Tibial artery (tissue), 4 donors: ENCODE measurements at regions not wholly inside any gene's neighbourhood (a gene's known extent, or its start where the extent isn't known, plus 50 kb on each side); places are given as distances from the start of the nearest gene placed in this dataset.

Experiments
- DNase-seq, 2 donors: peaks; one replicate each; pipeline ENCODE4 v3.0.0-alpha.2; 2019
- H3K27ac ChIP-seq, 2 donors: fragments of 200-600 bp; sonication (generic) in 1 of 2; 1 replicate in 1 of 2; 2 replicates in 1 of 2; pipeline ENCODE4 v1.5.1; 2018 to 2019; ENCODE audit warnings: mild to moderate bottlenecking in 1 of 2
- H3K27me3 ChIP-seq, 2 donors: fragments of 200-600 bp; sonication (generic) in 1 of 2; one replicate each; pipeline versions ENCODE4 v1.5.1 to v1.6.0; 2016 to 2019
- H3K36me3 ChIP-seq, 3 donors: fragments of 200-600 bp; sonication (generic) in 2 of 3; one replicate each; pipeline ENCODE4 v1.5.1; 2016 to 2019; ENCODE audit warnings: mild to moderate bottlenecking in 2 of 3
- H3K4me1 ChIP-seq, 4 donors: fragments of 200-600 bp; sonication (generic) in 2 of 4; 1 replicate in 3 of 4; 2 replicates in 1 of 4; pipeline ENCODE4 v1.5.1; 2016 to 2019
- H3K4me3 ChIP-seq, 2 donors: fragments of 200-600 bp; sonication (generic) in 1 of 2; 1 replicate in 1 of 2; 2 replicates in 1 of 2; pipeline ENCODE4 v1.5.1; 2018 to 2019; ENCODE audit warnings: mild to moderate bottlenecking in 2 of 2
- H3K9me3 ChIP-seq, 3 donors: fragments of 200-600 bp; sonication (generic) in 1 of 3; one replicate each; pipeline ENCODE4 v1.5.1; 2016 to 2019
- intact Hi-C: fragments of 100-400 bp; cut with DNase I; formaldehyde crosslinking; loops from one replicate; pipeline ENCODE4 v1.15.0; 2023; ENCODE audit warnings: low total_unique reads
- TF ChIP-seq, protein P1 (sequence below), 2 experiments: fragments of 200-600 bp in 1 of 2; fragments of 450-650 bp in 1 of 2; IDR thresholded peaks; one replicate each; pipeline ENCODE4 v1.5.1; 2017 to 2019; ENCODE audit warnings: antibody characterized with exemption in 2 of 2, mild to moderate bottlenecking in 1 of 2, moderate library complexity in 1 of 2

- intact Hi-C loops, result no loop called here
- Histone ChIP-seq H3K4me3 (no peak overlapping the region), H3K27ac (no peak overlapping the region), H3K27me3 (no peaks in the 10 kb centered on the region), H3K36me3 (no peaks in the 10 kb centered on the region), H3K9me3 (no peaks in the 10 kb centered on the region), H3K4me1 (peaks cover 0 to 25% (median 2%) of the 10 kb centered on the region in 4 donors)
- no peak for DNase-seq
- TF ChIP-seq, protein P1, sequence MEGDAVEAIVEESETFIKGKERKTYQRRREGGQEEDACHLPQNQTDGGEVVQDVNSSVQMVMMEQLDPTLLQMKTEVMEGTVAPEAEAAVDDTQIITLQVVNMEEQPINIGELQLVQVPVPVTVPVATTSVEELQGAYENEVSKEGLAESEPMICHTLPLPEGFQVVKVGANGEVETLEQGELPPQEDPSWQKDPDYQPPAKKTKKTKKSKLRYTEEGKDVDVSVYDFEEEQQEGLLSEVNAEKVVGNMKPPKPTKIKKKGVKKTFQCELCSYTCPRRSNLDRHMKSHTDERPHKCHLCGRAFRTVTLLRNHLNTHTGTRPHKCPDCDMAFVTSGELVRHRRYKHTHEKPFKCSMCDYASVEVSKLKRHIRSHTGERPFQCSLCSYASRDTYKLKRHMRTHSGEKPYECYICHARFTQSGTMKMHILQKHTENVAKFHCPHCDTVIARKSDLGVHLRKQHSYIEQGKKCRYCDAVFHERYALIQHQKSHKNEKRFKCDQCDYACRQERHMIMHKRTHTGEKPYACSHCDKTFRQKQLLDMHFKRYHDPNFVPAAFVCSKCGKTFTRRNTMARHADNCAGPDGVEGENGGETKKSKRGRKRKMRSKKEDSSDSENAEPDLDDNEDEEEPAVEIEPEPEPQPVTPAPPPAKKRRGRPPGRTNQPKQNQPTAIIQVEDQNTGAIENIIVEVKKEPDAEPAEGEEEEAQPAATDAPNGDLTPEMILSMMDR (IDR thresholded peaks at IDR 0.05), result no peak
Observed at GRCh38 chr14:58809520-58809919, 171.8 kb downstream of the DACT1 start.

GRCh38 chr14:58812050-58812910 lies 174.5 kb downstream of the DACT1 start:
- DNase-seq, result no peak
- no peaks in the 10 kb centered on the region for H3K27me3 ChIP-seq
- TF ChIP-seq, protein P1 (IDR thresholded peaks at IDR 0.05), result no peak
- H3K4me3 ChIP-seq, result no peak overlapping the region
- peaks cover 0 to 16% (median 0%) of the 10 kb centered on the region in 4 donors for H3K4me1 ChIP-seq
- intact Hi-C loops, result no loop called here
- H3K9me3 ChIP-seq, result no peaks in the 10 kb centered on the region
- H3K27ac ChIP-seq, result no peak overlapping the region
- no peaks in the 10 kb centered on the region for H3K36me3 ChIP-seq

DNA sequence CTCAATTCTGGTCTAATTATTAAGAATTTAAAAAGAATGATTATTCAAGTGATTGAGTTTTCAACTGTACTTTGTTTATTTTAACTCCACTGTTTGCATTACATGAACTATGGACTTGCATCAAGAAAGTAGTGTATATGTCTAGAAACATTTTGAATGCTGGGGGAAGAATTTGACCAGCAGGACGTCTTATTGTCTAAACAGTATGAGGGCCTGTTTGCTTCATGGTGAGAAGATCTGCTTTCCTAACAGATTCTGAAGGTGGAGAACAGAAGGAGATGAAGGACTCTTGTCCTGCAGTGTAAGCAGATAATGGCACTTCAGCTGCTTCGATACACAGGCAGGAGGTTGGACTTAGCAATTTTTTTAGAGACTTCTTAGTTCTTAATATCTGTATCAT lies 176.0 kb downstream of the DACT1 start:
- H3K27ac ChIP-seq, result no peak overlapping the region
- no peak overlapping the region for H3K4me3 ChIP-seq
- no peak for DNase-seq
- no peaks in the 10 kb centered on the region for H3K9me3 ChIP-seq
- intact Hi-C loops, result no loop called here
- H3K36me3 ChIP-seq, result no peaks in the 10 kb centered on the region
- TF ChIP-seq, protein P1 (IDR thresholded peaks at IDR 0.05), result no peak
- H3K27me3 ChIP-seq, result no peaks in the 10 kb centered on the region
- H3K4me1 ChIP-seq, result peaks cover 0 to 7% (median 0%) of the 10 kb centered on the region in 4 donors

DNA sequence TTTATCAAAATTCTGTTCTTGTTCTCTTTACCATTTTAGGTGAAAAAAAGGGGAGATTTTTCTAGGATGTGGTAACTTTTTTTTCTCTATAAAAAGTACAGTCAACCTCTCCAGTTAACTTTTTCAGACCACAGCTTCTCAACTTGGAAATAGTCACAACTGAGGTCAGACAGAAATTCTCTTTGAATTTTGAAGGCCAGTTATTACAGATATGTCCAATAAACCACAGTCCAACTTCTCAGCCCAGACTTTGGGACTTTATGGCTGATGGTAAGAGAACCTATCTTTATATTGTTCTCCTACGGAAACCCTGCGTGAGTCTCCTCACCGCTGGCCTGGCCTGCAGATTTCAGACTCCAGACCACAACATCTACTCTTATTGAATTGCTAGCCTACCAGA lies 176.7 kb downstream of the DACT1 start:
- Histone ChIP-seq H3K36me3 (no peaks in the 10 kb centered on the region), H3K27me3 (no peaks in the 10 kb centered on the region), H3K27ac (no peak overlapping the region), H3K4me1 (peaks cover 0 to under 1% (median 0%) of the 10 kb centered on the region in 4 donors), H3K9me3 (no peaks in the 10 kb centered on the region), H3K4me3 (no peak overlapping the region)
- no peak for DNase-seq
- TF ChIP-seq, protein P1 (IDR thresholded peaks at IDR 0.05), result no peak
- intact Hi-C loops, result no loop called here

GRCh38 chr14:58815161-58815701 lies 177.5 kb downstream of the DACT1 start:
- no peak overlapping the region for H3K27ac ChIP-seq
- intact Hi-C loops, result no loop called here
- TF ChIP-seq, protein P1 (IDR thresholded peaks at IDR 0.05), result no peak
- H3K4me1 ChIP-seq, result no peaks in the 10 kb centered on the region
- H3K9me3 ChIP-seq, result no peaks in the 10 kb centered on the region
- H3K27me3 ChIP-seq, result no peaks in the 10 kb centered on the region
- H3K36me3 ChIP-seq, result no peaks in the 10 kb centered on the region
- no peak for DNase-seq
- H3K4me3 ChIP-seq, result no peak overlapping the region
